GM19328 (cell line): ENCODE measurements at regions not wholly inside any gene's neighbourhood (a gene's known extent, or its start where the extent isn't known, plus 50 kb on each side); places are given as distances from the start of the nearest gene placed in this dataset.
"Not testable (repeated sequence)": the region's sequence is repeated elsewhere in the genome, so short reads cannot be mapped to it uniquely, and the experiment has no call there.

Experiments used
- ATAC-seq: cut with Tn5 transposase; IDR thresholded peaks from one replicate; pipeline ENCODE4 v1.9.1; 2021; ENCODE audit warnings: mild to moderate bottlenecking, moderate library complexity; ENCODE audit not compliant: unreplicated experiment

GRCh38 chr15:26037369-26037768, 174.2 kb upstream of the ATP10A start:
- ATAC-seq: no peak

- no peak for ATAC-seq
Observed at GRCh38 chr15:26033493-26033892, 170.4 kb upstream of the ATP10A start.

- no peak for ATAC-seq
Observed at GRCh38 chr15:26032162-26032846, 169.2 kb upstream of the ATP10A start.

GRCh38 chr15:26029586-26029985, 166.5 kb upstream of the ATP10A start:
- not testable (repeated sequence) for ATAC-seq

- ATAC-seq: no peak
Observed at GRCh38 chr15:26029146-26029545, 166.0 kb upstream of the ATP10A start.

GRCh38 chr15:26028086-26028740, 165.1 kb upstream of the ATP10A start:
- no peak for ATAC-seq

- not testable (repeated sequence) for ATAC-seq
Observed at GRCh38 chr15:26026671-26027070, 163.5 kb upstream of the ATP10A start.

- no peak for ATAC-seq
Observed at GRCh38 chr15:26024241-26024640, 161.1 kb upstream of the ATP10A start.

- no peak for ATAC-seq
Observed at GRCh38 chr15:26023691-26024090, 160.6 kb upstream of the ATP10A start.

GRCh38 chr15:26023231-26023630, 160.1 kb upstream of the ATP10A start:
- no peak for ATAC-seq

- no peak for ATAC-seq
Observed at GRCh38 chr15:26020871-26021270, 157.7 kb upstream of the ATP10A start.

- ATAC-seq: no peak
Observed at GRCh38 chr15:26017665-26018064, 154.5 kb upstream of the ATP10A start.

GRCh38 chr15:26015516-26016075, 152.5 kb upstream of the ATP10A start:
- no peak for ATAC-seq

GRCh38 chr15:26013981-26014380, 150.9 kb upstream of the ATP10A start:
- no peak for ATAC-seq

- no peak for ATAC-seq
Observed at GRCh38 chr15:26011916-26012315, 148.8 kb upstream of the ATP10A start.

GRCh38 chr15:26007151-26007550, 144.0 kb upstream of the ATP10A start:
- no peak for ATAC-seq

GRCh38 chr15:26001201-26001600, 138.1 kb upstream of the ATP10A start:
- no peak for ATAC-seq

- ATAC-seq: no peak
Observed at GRCh38 chr15:25993506-25993905, 130.4 kb upstream of the ATP10A start.

- no peak for ATAC-seq
Observed at GRCh38 chr15:25990220-25990619, 127.1 kb upstream of the ATP10A start.

- no peak for ATAC-seq
Observed at GRCh38 chr15:25989327-25989726, 126.2 kb upstream of the ATP10A start.

GRCh38 chr15:25988716-25989115, 125.6 kb upstream of the ATP10A start:
- not testable (repeated sequence) for ATAC-seq

GRCh38 chr15:25987638-25988037, 124.5 kb upstream of the ATP10A start:
- ATAC-seq: no peak
